IMR-90 (cell line): ENCODE measurements at regions not wholly inside any gene's neighbourhood (a gene's known extent, or its start where the extent isn't known, plus 50 kb on each side); places are given as distances from the start of the nearest gene placed in this dataset.

Experiments
- ATAC-seq: fragments of 200-7000 bp; cut with Tn5 transposase; 2 replicates; pipeline ENCODE4 v1.9.1; 2020; ENCODE audit warnings: low read depth, mild to moderate bottlenecking, moderate library complexity
- BruUV-seq: library from RNA; stranded (reverse); fragments of 400-500 nt; replicated peaks from 2 replicates; lab custom pipeline; 2021; lab: Mats Ljungman, UMichigan
- CTCF ChIA-PET: fragments of 300-600 bp; formaldehyde crosslinking; extraction: SDS; loops from one replicate; lab custom pipeline; 2021; ENCODE audit warnings: antibody characterized with exemption; lab: Yijun Ruan, JAX
- POLR2A ChIA-PET: fragments of 300-600 bp; sonication (Branson Sonifier 250); formaldehyde crosslinking; loops from one replicate; lab custom pipeline; 2022; ENCODE audit warnings: antibody characterized with exemption; ENCODE audit not compliant: unreplicated experiment; lab: Charles Lee
- DNase-seq: peaks from one replicate; pipeline ENCODE4 v3.0.0; 2013
- H2AFZ ChIP-seq: replicated peaks from 2 replicates; pipeline ENCODE3; 2013; ENCODE audit warnings: low read length, mild to moderate bottlenecking; ENCODE audit not compliant: poor library complexity
- H2AK5ac ChIP-seq: 2 replicates; pipeline ENCODE4 v1.6.1; 2013; ENCODE audit warnings: low read depth, low read length, inconsistent platforms
- H2AK9ac ChIP-seq: replicated peaks from 2 replicates; pipeline ENCODE3; 2013; ENCODE audit warnings: mild to moderate bottlenecking, low read depth, low read length, moderate library complexity; ENCODE audit not compliant: poor library complexity
- H2BK120ac ChIP-seq: 2 replicates; pipeline ENCODE4 v1.6.1; 2013; ENCODE audit warnings: low read depth, low read length, inconsistent platforms
- H2BK15ac ChIP-seq: 3 replicates; pipeline ENCODE4 v1.6.1; 2013; ENCODE audit warnings: low read depth, low read length, inconsistent platforms
- H2BK20ac ChIP-seq: 2 replicates; pipeline ENCODE4 v1.6.1; 2013; ENCODE audit warnings: low read depth, mild to moderate bottlenecking, inconsistent platforms, low read length, moderate library complexity
- H2BK5ac ChIP-seq: 2 replicates; pipeline ENCODE4 v1.6.1; 2013; ENCODE audit warnings: mild to moderate bottlenecking, low read depth, low read length, inconsistent platforms; ENCODE audit not compliant: poor library complexity, severe bottlenecking
- H3K14ac ChIP-seq: replicated peaks from 2 replicates; pipeline ENCODE4 v1.6.1; 2013; ENCODE audit warnings: low read depth, low read length, inconsistent platforms
- H3K18ac ChIP-seq: 2 replicates; pipeline ENCODE4 v1.6.1; 2013; ENCODE audit warnings: low read depth, low read length, control low read depth
- H3K23ac ChIP-seq: 2 replicates; pipeline ENCODE4 v1.6.1; 2013; ENCODE audit warnings: low read depth, low read length, inconsistent platforms
- H3K27ac ChIP-seq: 2 replicates; pipeline ENCODE4 v1.5.1; 2013; ENCODE audit warnings: mild to moderate bottlenecking, control low read depth, low read length; ENCODE audit not compliant: insufficient read depth
- H3K27me3 ChIP-seq: 2 replicates; pipeline ENCODE4 v1.6.1; 2013; ENCODE audit warnings: low read length; ENCODE audit not compliant: control insufficient read depth, insufficient read depth
- H3K36me3 ChIP-seq: 2 replicates; pipeline ENCODE4 v1.6.1; 2013; ENCODE audit warnings: low read length, mixed read lengths; ENCODE audit not compliant: control insufficient read depth, insufficient read depth
- H3K4ac ChIP-seq: 2 replicates; pipeline ENCODE4 v1.6.1; 2013; ENCODE audit warnings: low read depth, low read length, inconsistent platforms
- H3K4me1 ChIP-seq: 2 replicates; pipeline ENCODE4 v1.6.1; 2013; ENCODE audit warnings: low read length, mixed read lengths; ENCODE audit not compliant: control insufficient read depth, insufficient read depth
- H3K4me2 ChIP-seq: 2 replicates; pipeline ENCODE4 v1.6.1; 2013; ENCODE audit warnings: low read depth, mild to moderate bottlenecking, control low read depth, low read length, moderate library complexity
- H3K4me3 ChIP-seq: 2 replicates; pipeline ENCODE4 v1.5.1; 2013; ENCODE audit warnings: low read depth, mild to moderate bottlenecking, control low read depth, low read length, moderate library complexity; ENCODE audit not compliant: insufficient read depth
- H3K56ac ChIP-seq: 2 replicates; pipeline ENCODE4 v1.6.1; 2013; ENCODE audit warnings: low read length, inconsistent platforms; ENCODE audit not compliant: insufficient read depth; ENCODE audit errors: extremely low read depth
- H3K79me1 ChIP-seq, 2 experiments: 2 replicates each; pipeline ENCODE4 v1.6.1; 2013; ENCODE audit warnings: low read length in 2 of 2, inconsistent platforms in 1 of 2, low read depth in 1 of 2
- H3K9ac ChIP-seq: 2 replicates; pipeline ENCODE4 v1.6.1; 2013; ENCODE audit warnings: low read depth, low read length, control low read depth
- H3K9me1 ChIP-seq: 2 replicates; pipeline ENCODE4 v1.6.1; 2013; ENCODE audit warnings: low read length, inconsistent platforms; ENCODE audit not compliant: insufficient read depth
- H3K9me3 ChIP-seq: 2 replicates; pipeline ENCODE4 v1.6.1; 2013; ENCODE audit warnings: low read length; ENCODE audit not compliant: control insufficient read depth, insufficient read depth
- H4K20me1 ChIP-seq: 2 replicates; pipeline ENCODE4 v1.6.1; 2013; ENCODE audit warnings: low read length, inconsistent platforms; ENCODE audit not compliant: insufficient read depth
- H4K5ac ChIP-seq: 2 replicates; pipeline ENCODE4 v1.6.1; 2013; ENCODE audit warnings: mild to moderate bottlenecking, low read depth, low read length, control low read depth
- H4K8ac ChIP-seq, 2 experiments: 2 replicates each; pipeline ENCODE4 v1.6.1; 2013; ENCODE audit warnings: low read depth in 2 of 2, low read length in 2 of 2, control low read depth in 1 of 2, inconsistent platforms in 1 of 2
- H4K91ac ChIP-seq: 2 replicates; pipeline ENCODE4 v1.6.1; 2013; ENCODE audit warnings: low read depth, low read length, inconsistent platforms; ENCODE audit not compliant: insufficient read depth
- BHLHE40 ChIP-seq: fragments of 150-350 bp; IDR thresholded peaks from 2 replicates; pipeline ENCODE4 v1.6.1; 2016; ENCODE audit warnings: mild to moderate bottlenecking, low read depth, low read length
- CEBPB ChIP-seq: IDR thresholded peaks from 2 replicates; pipeline ENCODE4 v1.6.1; 2012; ENCODE audit warnings: low read depth, low read length, improper control_type of control experiment
- CHD1 ChIP-seq: IDR thresholded peaks from 2 replicates; pipeline ENCODE4 v1.6.1; 2012; ENCODE audit warnings: low read depth, low read length, improper control_type of control experiment
- CTCF ChIP-seq: conservative IDR thresholded peaks from 2 replicates; pipeline ENCODE4 v1.5.1; 2012; ENCODE audit warnings: mild to moderate bottlenecking, low read depth, low read length, improper control_type of control experiment
- ELK1 ChIP-seq: fragments of 150-350 bp; IDR thresholded peaks from 2 replicates; pipeline ENCODE4 v1.6.1; 2016; ENCODE audit warnings: low read depth, mild to moderate bottlenecking, low read length, moderate library complexity, borderline replicate concordance
- FOS ChIP-seq: fragments of 150-350 bp; IDR thresholded peaks from 2 replicates; pipeline ENCODE4 v1.6.1; 2016; ENCODE audit warnings: low read depth, low read length
- MAZ ChIP-seq: IDR thresholded peaks from 2 replicates; pipeline ENCODE4 v1.6.1; 2012; ENCODE audit warnings: low read depth, mild to moderate bottlenecking, low read length, improper control_type of control experiment, moderate library complexity, borderline replicate concordance
- MXI1 ChIP-seq: IDR thresholded peaks from 2 replicates; pipeline ENCODE4 v1.6.1; 2012; ENCODE audit warnings: low read depth, mild to moderate bottlenecking, low read length, moderate library complexity, borderline replicate concordance
- NFE2L2 ChIP-seq: fragments of 150-350 bp; IDR thresholded peaks from 2 replicates; pipeline ENCODE4 v1.6.1; 2016; ENCODE audit warnings: low read depth, mild to moderate bottlenecking, low read length
- POLR2A ChIP-seq: IDR thresholded peaks from 2 replicates; pipeline ENCODE4 v1.6.1; 2012; ENCODE audit warnings: mild to moderate bottlenecking, low read depth, low read length
- RAD21 ChIP-seq: IDR thresholded peaks from 2 replicates; pipeline ENCODE4 v1.6.1; 2012; ENCODE audit warnings: low read length, improper control_type of control experiment
- RCOR1 ChIP-seq: IDR thresholded peaks from 2 replicates; pipeline ENCODE4 v1.6.1; 2012; ENCODE audit warnings: mild to moderate bottlenecking, low read length, improper control_type of control experiment; ENCODE audit not compliant: insufficient replicate concordance
- RFX5 ChIP-seq: IDR thresholded peaks from 2 replicates; pipeline ENCODE4 v1.8.0; 2012; ENCODE audit warnings: low read depth, mild to moderate bottlenecking, low read length, moderate library complexity
- SMC3 ChIP-seq: fragments of 150-350 bp; IDR thresholded peaks from 2 replicates; pipeline ENCODE4 v1.6.1; 2016; ENCODE audit warnings: low read depth, mild to moderate bottlenecking, antibody characterized with exemption, low read length, moderate library complexity
- USF2 ChIP-seq: fragments of 150-350 bp; IDR thresholded peaks from 2 replicates; pipeline ENCODE4 v1.6.1; 2017; ENCODE audit warnings: mild to moderate bottlenecking, antibody characterized with exemption, low read length, low read depth
- WGBS, 2 experiments: methylation state at CpG; one replicate each; pipeline versions ENCODE4 v1.1.5 to v1.1.7; 2013; ENCODE audit warnings: missing lambda C conversion rate in 2 of 2; ENCODE audit not compliant: insufficient read length in 1 of 2; ENCODE audit errors: extremely low coverage in 2 of 2; 5-methylcytosine and 5-hydroxymethylcytosine counted together
- dilution Hi-C: fragments of 300-500 bp; cut with HindIII; formaldehyde crosslinking; loops from one replicate; pipeline ENCODE4 v1.14.3; 2018; ENCODE audit warnings: low sequenced_read_pairs; ENCODE audit not compliant: unreplicated experiment
- in situ Hi-C: fragments of 300-500 bp; cut with MboI; formaldehyde crosslinking; loops from 3 replicates; pipeline ENCODE4 v1.14.3; 2019; ENCODE audit warnings: low sequenced_read_pairs, inconsistent platforms, mixed read lengths
- intact Hi-C: fragments of 100-400 bp; cut with micrococcal nuclease; formaldehyde crosslinking; loops from 2 replicates; pipeline ENCODE4 v1.10.0; 2022

GRCh38 chr3:94294806-94295205, 231.9 kb downstream of the NSUN3 start:
- Histone ChIP-seq H3K4me2 (no peak overlapping the region), H3K9ac (no peak overlapping the region), H2BK15ac (no peak overlapping the region), H3K4me1 (no peaks in the 10 kb centered on the region), H2AK5ac (no peak overlapping the region), H2AFZ (no peak overlapping the region), H3K9me1 (no peaks in the 10 kb centered on the region), H4K91ac (no peak overlapping the region), H3K27ac (no peak overlapping the region), H3K14ac (no peak overlapping the region), H3K56ac (no peak overlapping the region), H2BK20ac (no peak overlapping the region), H4K5ac (no peak overlapping the region), H2BK5ac (no peak overlapping the region), H3K4me3 (no peak overlapping the region), H3K79me1 (no peaks in the 10 kb centered on the region), H3K27me3 (no peaks in the 10 kb centered on the region), H3K4ac (no peak overlapping the region), H3K36me3 (no peaks in the 10 kb centered on the region), H3K9me3 (no peaks in the 10 kb centered on the region), H4K8ac (no peak overlapping the region), H4K20me1 (no peaks in the 10 kb centered on the region), H2BK120ac (no peak overlapping the region), H2AK9ac (no peak overlapping the region), H3K23ac (no peak overlapping the region), H3K18ac (no peak overlapping the region)
- DNase-seq, result no peak
- BruUV-seq, result no TSS peak
- in situ Hi-C loops (no loop called here), intact Hi-C loops (no loop called here), dilution Hi-C loops (no loop called here)
- CTCF ChIA-PET, result no interaction called here
- POLR2A ChIA-PET, result no interaction called here
- TF ChIP-seq CEBPB (no peak), ELK1 (no peak), CTCF (no peak), CHD1 (no peak), RCOR1 (no peak), MXI1 (no peak), MAZ (no peak), USF2 (no peak), FOS (no peak), POLR2A (no peak), BHLHE40 (no peak), RAD21 (no peak), SMC3 (no peak), RFX5 (no peak), NFE2L2 (no peak)
- no peak for ATAC-seq
- WGBS, 2 experiments, result no CpG with 5 or more reads among the region's 1 CpG
